K562 (cell line): ENCODE measurements at regions not wholly inside any gene's neighbourhood (a gene's known extent, or its start where the extent isn't known, plus 50 kb on each side); places are given as distances from the start of the nearest gene placed in this dataset.

ENCODE experiments used
- CBFA2T3 ChIP-seq: fragments of 450-650 bp; IDR thresholded peaks from 2 replicates; pipeline ENCODE4 v1.6.1; 2017
- FOSL1 ChIP-seq: fragments of 200-800 bp; sonication (Bioruptor generic); conservative IDR thresholded peaks from 2 replicates; pipeline ENCODE4 v1.6.1; 2016; ENCODE audit warnings: missing genetic modification characterization, missing compliant biosample characterization
- TAL1 ChIP-seq: fragments of 450-650 bp; IDR thresholded peaks from 2 replicates; pipeline ENCODE4 v1.6.1; 2016; ENCODE audit warnings: mild to moderate bottlenecking
- TEAD4 ChIP-seq, 2 experiments: sonication (generic) in 1 of 2; formaldehyde crosslinking in 1 of 2; IDR thresholded peaks; 2 replicates each; pipeline versions ENCODE4 v1.6.1 to v1.8.0; 2012 to 2022; ENCODE audit warnings: borderline replicate concordance in 1 of 2, inconsistent platforms in 1 of 2, low read length in 1 of 2, mild to moderate bottlenecking in 1 of 2, missing genetic modification reagents in 1 of 2
- TF ChIP-seq, protein P1 (sequence below): fragments of 250-450 bp; sonication (Bioruptor Pico); IDR thresholded peaks from 2 replicates; pipeline ENCODE4 v1.4.0; 2020
- TF ChIP-seq, protein P2 (sequence below): fragments of 250-450 bp; sonication (Bioruptor Pico); IDR thresholded peaks from 2 replicates; pipeline ENCODE4 v1.6.1; 2021; ENCODE audit warnings: mild to moderate bottlenecking

DNA sequence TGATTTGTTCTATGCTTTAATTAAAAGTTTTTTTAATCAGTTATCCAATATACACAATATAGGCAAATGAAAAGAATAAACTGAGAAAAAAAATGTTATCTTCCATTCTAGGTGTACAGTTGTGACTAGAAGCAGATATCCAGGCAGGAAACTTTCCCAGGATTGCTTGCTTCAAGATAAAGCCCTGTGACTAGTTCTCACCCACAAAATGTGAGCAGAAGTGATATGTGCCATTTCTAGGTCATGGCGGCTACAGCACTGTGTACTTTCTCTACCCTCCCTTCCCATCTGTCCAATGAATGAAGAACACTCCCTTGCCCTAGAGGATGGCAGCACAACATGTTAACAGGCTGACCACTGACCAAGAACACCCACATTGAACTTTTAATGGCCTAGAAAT, 110.5 kb upstream of the STT3B start (continued):
- TF ChIP-seq, protein P1, sequence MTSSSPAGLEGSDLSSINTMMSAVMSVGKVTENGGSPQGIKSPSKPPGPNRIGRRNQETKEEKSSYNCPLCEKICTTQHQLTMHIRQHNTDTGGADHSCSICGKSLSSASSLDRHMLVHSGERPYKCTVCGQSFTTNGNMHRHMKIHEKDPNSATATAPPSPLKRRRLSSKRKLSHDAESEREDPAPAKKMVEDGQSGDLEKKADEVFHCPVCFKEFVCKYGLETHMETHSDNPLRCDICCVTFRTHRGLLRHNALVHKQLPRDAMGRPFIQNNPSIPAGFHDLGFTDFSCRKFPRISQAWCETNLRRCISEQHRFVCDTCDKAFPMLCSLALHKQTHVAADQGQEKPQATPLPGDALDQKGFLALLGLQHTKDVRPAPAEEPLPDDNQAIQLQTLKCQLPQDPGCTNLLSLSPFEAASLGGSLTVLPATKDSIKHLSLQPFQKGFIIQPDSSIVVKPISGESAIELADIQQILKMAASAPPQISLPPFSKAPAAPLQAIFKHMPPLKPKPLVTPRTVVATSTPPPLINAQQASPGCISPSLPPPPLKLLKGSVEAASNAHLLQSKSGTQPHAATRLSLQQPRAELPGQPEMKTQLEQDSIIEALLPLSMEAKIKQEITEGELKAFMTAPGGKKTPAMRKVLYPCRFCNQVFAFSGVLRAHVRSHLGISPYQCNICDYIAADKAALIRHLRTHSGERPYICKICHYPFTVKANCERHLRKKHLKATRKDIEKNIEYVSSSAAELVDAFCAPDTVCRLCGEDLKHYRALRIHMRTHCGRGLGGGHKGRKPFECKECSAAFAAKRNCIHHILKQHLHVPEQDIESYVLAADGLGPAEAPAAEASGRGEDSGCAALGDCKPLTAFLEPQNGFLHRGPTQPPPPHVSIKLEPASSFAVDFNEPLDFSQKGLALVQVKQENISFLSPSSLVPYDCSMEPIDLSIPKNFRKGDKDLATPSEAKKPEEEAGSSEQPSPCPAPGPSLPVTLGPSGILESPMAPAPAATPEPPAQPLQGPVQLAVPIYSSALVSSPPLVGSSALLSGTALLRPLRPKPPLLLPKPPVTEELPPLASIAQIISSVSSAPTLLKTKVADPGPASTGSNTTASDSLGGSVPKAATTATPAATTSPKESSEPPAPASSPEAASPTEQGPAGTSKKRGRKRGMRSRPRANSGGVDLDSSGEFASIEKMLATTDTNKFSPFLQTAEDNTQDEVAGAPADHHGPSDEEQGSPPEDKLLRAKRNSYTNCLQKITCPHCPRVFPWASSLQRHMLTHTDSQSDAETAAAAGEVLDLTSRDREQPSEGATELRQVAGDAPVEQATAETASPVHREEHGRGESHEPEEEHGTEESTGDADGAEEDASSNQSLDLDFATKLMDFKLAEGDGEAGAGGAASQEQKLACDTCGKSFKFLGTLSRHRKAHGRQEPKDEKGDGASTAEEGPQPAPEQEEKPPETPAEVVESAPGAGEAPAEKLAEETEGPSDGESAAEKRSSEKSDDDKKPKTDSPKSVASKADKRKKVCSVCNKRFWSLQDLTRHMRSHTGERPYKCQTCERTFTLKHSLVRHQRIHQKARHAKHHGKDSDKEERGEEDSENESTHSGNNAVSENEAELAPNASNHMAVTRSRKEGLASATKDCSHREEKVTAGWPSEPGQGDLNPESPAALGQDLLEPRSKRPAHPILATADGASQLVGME (CRISPR knock-in tag) = no peak
- TF ChIP-seq, protein P2, sequence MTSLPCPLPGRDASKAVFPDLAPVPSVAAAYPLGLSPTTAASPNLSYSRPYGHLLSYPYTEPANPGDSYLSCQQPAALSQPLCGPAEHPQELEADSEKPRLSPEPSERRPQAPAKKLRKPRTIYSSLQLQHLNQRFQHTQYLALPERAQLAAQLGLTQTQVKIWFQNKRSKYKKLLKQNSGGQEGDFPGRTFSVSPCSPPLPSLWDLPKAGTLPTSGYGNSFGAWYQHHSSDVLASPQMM (CRISPR knock-in tag) = no peak
- peak; percentile 81 for TF ChIP-seq TEAD4 (IDR thresholded peaks at IDR 0.05; ENCODE audit: low read length)
- no peak for TF ChIP-seq TEAD4 (CRISPR knock-in tag; IDR thresholded peaks at IDR 0.05; ENCODE audit: borderline replicate concordance)
- peak; percentile 63; the same call in 1 of the 2 replicates for TF ChIP-seq TAL1
- TF ChIP-seq CBFA2T3 = peak; percentile 77
- TF ChIP-seq FOSL1 (tag) = peak; percentile 65
- TF ChIP-seq, all 486 proteins: peak for 16
